ENCODE measurements at regions not wholly inside any gene's neighbourhood (a gene's known extent, or its start where the extent isn't known, plus 50 kb on each side); places are given as distances from the start of the nearest gene placed in this dataset.

DNA sequence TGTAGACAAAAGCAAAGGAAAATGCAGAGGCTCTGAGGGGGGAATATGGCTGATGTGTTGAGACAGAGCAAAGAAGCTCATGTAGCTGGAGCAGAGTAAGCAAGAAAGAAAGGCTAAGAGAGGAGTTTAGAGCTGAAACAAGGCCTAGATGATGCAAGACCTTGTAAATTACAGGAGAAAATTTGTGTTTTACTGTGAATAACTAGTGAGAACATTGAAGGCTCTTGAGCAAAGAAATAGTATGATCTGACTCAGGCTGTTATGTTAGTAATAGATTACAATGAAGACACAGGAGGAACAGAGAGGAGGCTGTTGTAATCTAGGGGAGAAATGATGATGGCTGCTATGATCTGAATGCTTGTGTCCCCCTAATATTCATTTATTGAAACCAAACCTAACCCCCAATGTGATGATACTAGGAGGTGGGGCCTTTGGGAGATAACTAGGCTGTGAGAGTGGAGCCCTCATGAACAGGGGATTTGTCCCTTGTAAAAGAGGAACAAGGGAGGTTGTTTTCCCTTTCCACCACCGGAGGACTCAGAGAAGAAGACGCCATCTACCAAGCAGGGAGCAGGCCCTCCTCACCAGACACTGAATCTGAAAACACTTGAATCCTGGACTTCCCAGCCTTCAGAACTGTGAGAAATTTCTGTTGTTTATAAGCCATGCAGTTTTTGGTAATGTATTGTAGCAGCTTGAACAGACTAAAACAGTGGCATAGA is 394.9 kb downstream of the HTR7 start:
- Histone ChIP-seq H3K4me3 (ENCODE audit: control extremely low read depth in 1 of 5, extremely low read depth in 1 of 5, insufficient read depth in 1 of 5, low read depth in 2 of 5, low read length in 4 of 5) (no peak overlapping the region), H3K27me3 (replicated peaks in 1 of 4; ENCODE audit: control extremely low read depth in 1 of 4, control insufficient read depth in 3 of 4, insufficient read depth in 4 of 4, low read length in 3 of 4) (peaks cover 0 to 2% (median 0%) of the 10 kb centered on the region in 4 experiments), H3K9ac (ENCODE audit: low read length) (no peak overlapping the region), H3K4me2 (replicated peaks; ENCODE audit: low read depth, low read length, poor library complexity, severe bottlenecking) (no peak overlapping the region), H3K79me2 (ENCODE audit: control insufficient read depth, insufficient read depth, low read length) (no peaks in the 10 kb centered on the region), H3K9me3 (ENCODE audit: control extremely low read depth in 1 of 3, control insufficient read depth in 2 of 3, insufficient read depth in 1 of 3, low read length in 2 of 3) (no peaks in the 10 kb centered on the region), H2AFZ (ENCODE audit: insufficient read depth, low read depth, low read length, poor library complexity, severe bottlenecking) (no peak overlapping the region), H3K27ac (ENCODE audit: low read length in 2 of 2) (no peak overlapping the region), H4K20me1 (ENCODE audit: control insufficient read depth, insufficient read depth, low read length, poor library complexity, severe bottlenecking) (no peaks in the 10 kb centered on the region), H3K36me3 (replicated peaks in 1 of 2; ENCODE audit: control extremely low read depth in 1 of 2, control insufficient read depth in 1 of 2, extremely low read depth in 1 of 2, insufficient read depth in 2 of 2, low read length in 1 of 2) (no peaks in the 10 kb centered on the region), H3K4me1 (ENCODE audit: control insufficient read depth in 2 of 2, insufficient read depth in 2 of 2, low read length in 2 of 2) (no peaks in the 10 kb centered on the region)
- H3K27me3 Mint-ChIP-seq = peaks cover 9% of the 10 kb centered on the region
- TF ChIP-seq EZH2 (IDR thresholded peaks at IDR 0.05; ENCODE audit: borderline replicate concordance, insufficient read depth, low read depth, low read length, poor library complexity, severe bottlenecking) = no peak
- TF ChIP-seq, protein P1, sequence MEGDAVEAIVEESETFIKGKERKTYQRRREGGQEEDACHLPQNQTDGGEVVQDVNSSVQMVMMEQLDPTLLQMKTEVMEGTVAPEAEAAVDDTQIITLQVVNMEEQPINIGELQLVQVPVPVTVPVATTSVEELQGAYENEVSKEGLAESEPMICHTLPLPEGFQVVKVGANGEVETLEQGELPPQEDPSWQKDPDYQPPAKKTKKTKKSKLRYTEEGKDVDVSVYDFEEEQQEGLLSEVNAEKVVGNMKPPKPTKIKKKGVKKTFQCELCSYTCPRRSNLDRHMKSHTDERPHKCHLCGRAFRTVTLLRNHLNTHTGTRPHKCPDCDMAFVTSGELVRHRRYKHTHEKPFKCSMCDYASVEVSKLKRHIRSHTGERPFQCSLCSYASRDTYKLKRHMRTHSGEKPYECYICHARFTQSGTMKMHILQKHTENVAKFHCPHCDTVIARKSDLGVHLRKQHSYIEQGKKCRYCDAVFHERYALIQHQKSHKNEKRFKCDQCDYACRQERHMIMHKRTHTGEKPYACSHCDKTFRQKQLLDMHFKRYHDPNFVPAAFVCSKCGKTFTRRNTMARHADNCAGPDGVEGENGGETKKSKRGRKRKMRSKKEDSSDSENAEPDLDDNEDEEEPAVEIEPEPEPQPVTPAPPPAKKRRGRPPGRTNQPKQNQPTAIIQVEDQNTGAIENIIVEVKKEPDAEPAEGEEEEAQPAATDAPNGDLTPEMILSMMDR (IDR thresholded peaks at IDR 0.05) = no peak
- ChIA-PET POLR2A (no interaction called here), CTCF (no interaction called here)
- H3K4me1 Mint-ChIP-seq = no peaks in the 10 kb centered on the region
- H3K4me3 Mint-ChIP-seq = no peak overlapping the region
- DNase-seq = no peak
- intact Hi-C loops (cut with micrococcal nuclease) = no loop called here
- ATAC-seq (ENCODE audit: low read depth) = no peak
- no peak overlapping the region for H3K27ac Mint-ChIP-seq
- no CpG with 5 or more reads among the region's 2 CpGs for WGBS (ENCODE audit: insufficient coverage)
- H3K9me3 Mint-ChIP-seq (ENCODE audit: insufficient read depth) = no peaks in the 10 kb centered on the region

DNA sequence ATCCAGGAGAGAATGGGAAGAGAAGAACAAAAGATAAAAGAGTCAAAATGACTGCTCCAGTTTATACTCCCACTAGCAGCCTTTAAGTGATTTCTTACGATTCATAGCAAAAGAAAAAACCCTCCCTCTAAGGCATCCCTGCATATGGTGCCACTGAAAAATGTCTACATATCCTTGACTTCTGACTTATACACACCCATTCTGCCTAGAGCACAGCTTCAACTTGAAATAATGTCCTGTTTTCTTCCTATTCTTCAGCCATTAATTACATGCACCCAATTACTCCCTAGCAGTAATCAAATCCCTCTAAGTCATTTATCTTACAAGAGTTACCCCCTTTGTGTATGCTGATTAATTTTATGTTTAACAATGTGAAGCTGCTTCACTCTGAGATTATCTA is 393.5 kb downstream of the HTR7 start:
- Histone ChIP-seq H3K9me3 (ENCODE audit: control extremely low read depth in 1 of 3, control insufficient read depth in 2 of 3, insufficient read depth in 1 of 3, low read length in 2 of 3) (no peaks in the 10 kb centered on the region), H3K79me2 (ENCODE audit: control insufficient read depth, insufficient read depth, low read length) (no peaks in the 10 kb centered on the region), H3K4me1 (ENCODE audit: control insufficient read depth in 2 of 2, insufficient read depth in 2 of 2, low read length in 2 of 2) (no peaks in the 10 kb centered on the region), H3K4me3 (ENCODE audit: control extremely low read depth in 1 of 5, extremely low read depth in 1 of 5, insufficient read depth in 1 of 5, low read depth in 2 of 5, low read length in 4 of 5) (no peak overlapping the region), H3K9ac (ENCODE audit: low read length) (no peak overlapping the region), H3K4me2 (replicated peaks; ENCODE audit: low read depth, low read length, poor library complexity, severe bottlenecking) (no peak overlapping the region), H4K20me1 (ENCODE audit: control insufficient read depth, insufficient read depth, low read length, poor library complexity, severe bottlenecking) (no peaks in the 10 kb centered on the region), H3K27ac (ENCODE audit: low read length in 2 of 2) (no peak overlapping the region), H2AFZ (ENCODE audit: insufficient read depth, low read depth, low read length, poor library complexity, severe bottlenecking) (no peak overlapping the region), H3K27me3 (replicated peaks in 1 of 4; ENCODE audit: control extremely low read depth in 1 of 4, control insufficient read depth in 3 of 4, insufficient read depth in 4 of 4, low read length in 3 of 4) (no peaks in the 10 kb centered on the region), H3K36me3 (replicated peaks in 1 of 2; ENCODE audit: control extremely low read depth in 1 of 2, control insufficient read depth in 1 of 2, extremely low read depth in 1 of 2, insufficient read depth in 2 of 2, low read length in 1 of 2) (no peaks in the 10 kb centered on the region)
- H3K27ac Mint-ChIP-seq = no peak overlapping the region
- no peak for DNase-seq
- ChIA-PET CTCF (no interaction called here), POLR2A (no interaction called here)
- TF ChIP-seq EZH2 (IDR thresholded peaks at IDR 0.05; ENCODE audit: borderline replicate concordance, insufficient read depth, low read depth, low read length, poor library complexity, severe bottlenecking) = no peak
- TF ChIP-seq, protein P1 (IDR thresholded peaks at IDR 0.05) = no peak
- intact Hi-C loops (cut with micrococcal nuclease) = no loop called here
- no peak for ATAC-seq (ENCODE audit: low read depth)
- H3K9me3 Mint-ChIP-seq (ENCODE audit: insufficient read depth) = no peaks in the 10 kb centered on the region
- no peak overlapping the region for H3K4me3 Mint-ChIP-seq
- peaks cover 3% of the 10 kb centered on the region for H3K27me3 Mint-ChIP-seq
- H3K4me1 Mint-ChIP-seq = no peaks in the 10 kb centered on the region
- WGBS (ENCODE audit: insufficient coverage) = 91% methylated on average over 1 of the region's 1 CpG

Data from B cell (primary cell).